Loucy (cell line): ENCODE measurements at regions not wholly inside any gene's neighbourhood (a gene's known extent, or its start where the extent isn't known, plus 50 kb on each side); places are given as distances from the start of the nearest gene placed in this dataset.

ENCODE experiments used
- H2AFZ ChIP-seq: fragments of 200-600 bp; sonication (generic); 2 replicates; pipeline ENCODE4 v1.6.0; 2016; ENCODE audit warnings: antibody characterized with exemption, mild to moderate bottlenecking, low read length, moderate library complexity
- H3F3A ChIP-seq: fragments of 200-600 bp; 2 replicates; pipeline ENCODE4 v1.6.0; 2016; ENCODE audit warnings: antibody characterized with exemption, low read depth, mild to moderate bottlenecking
- H3K27me3 ChIP-seq: fragments of 200-600 bp; sonication (generic); 2 replicates; pipeline ENCODE4 v1.6.1; 2014; ENCODE audit warnings: low read length, mild to moderate bottlenecking; ENCODE audit not compliant: insufficient read depth, poor library complexity, severe bottlenecking
- H3K36me3 ChIP-seq: fragments of 200-600 bp; sonication (generic); 2 replicates; pipeline ENCODE4 v1.6.1; 2016; ENCODE audit warnings: low read length; ENCODE audit not compliant: insufficient read depth
- H3K4me1 ChIP-seq: fragments of 200-600 bp; sonication (generic); 2 replicates; pipeline ENCODE4 v1.5.1; 2014; ENCODE audit warnings: low read length, mild to moderate bottlenecking; ENCODE audit not compliant: insufficient read depth, poor library complexity, severe bottlenecking
- H3K4me2 ChIP-seq: fragments of 200-600 bp; sonication (generic); 2 replicates; pipeline ENCODE4 v1.6.0; 2014; ENCODE audit warnings: antibody characterized with exemption, low read length, low read depth, mild to moderate bottlenecking; ENCODE audit not compliant: poor library complexity, severe bottlenecking
- H3K4me3 ChIP-seq: fragments of 200-600 bp; sonication (generic); 2 replicates; pipeline ENCODE4 v1.5.1; 2014; ENCODE audit warnings: low read length, mild to moderate bottlenecking, mixed read lengths; ENCODE audit not compliant: poor library complexity, severe bottlenecking
- H3K79me2 ChIP-seq: fragments of 200-600 bp; sonication (generic); 2 replicates; pipeline ENCODE4 v1.6.1; 2014; ENCODE audit warnings: low read length; ENCODE audit not compliant: insufficient read depth
- H3K9ac ChIP-seq: fragments of 200-600 bp; sonication (generic); 2 replicates; pipeline ENCODE4 v1.6.0; 2014; ENCODE audit warnings: mild to moderate bottlenecking, low read depth, low read length, moderate library complexity; ENCODE audit not compliant: poor library complexity, severe bottlenecking
- H3K9me2 ChIP-seq: fragments of 200-600 bp; sonication (generic); replicated peaks from 2 replicates; pipeline ENCODE4 v1.6.1; 2016; ENCODE audit warnings: low read depth, low read length, mixed read lengths
- H3K9me3 ChIP-seq: fragments of 200-600 bp; sonication (generic); 2 replicates; pipeline ENCODE4 v1.6.1; 2014; ENCODE audit warnings: mild to moderate bottlenecking, antibody characterized with exemption, low read length, low read depth; ENCODE audit not compliant: insufficient read depth
- H4K20me1 ChIP-seq: fragments of 200-600 bp; sonication (generic); 2 replicates; pipeline ENCODE4 v1.6.0; 2014; ENCODE audit warnings: antibody characterized with exemption, low read length, mild to moderate bottlenecking; ENCODE audit not compliant: insufficient read depth, poor library complexity, severe bottlenecking
- EZH2phosphoT487 ChIP-seq: fragments of 200-600 bp; IDR thresholded peaks from 2 replicates; pipeline ENCODE4 v1.6.1; 2018; ENCODE audit warnings: antibody characterized with exemption, mild to moderate bottlenecking, moderate library complexity, borderline replicate concordance
- TF ChIP-seq, protein P1 (sequence below): fragments of 200-600 bp; sonication (generic); conservative IDR thresholded peaks from 2 replicates; pipeline ENCODE4 v1.5.1; 2014; ENCODE audit warnings: mild to moderate bottlenecking, antibody characterized with exemption, low read length

GRCh38 chr4:56272003-56272402, 115.3 kb downstream of the AASDH start:
- Histone ChIP-seq H3K27me3 (no peaks in the 10 kb centered on the region), H3K36me3 (no peaks in the 10 kb centered on the region), H4K20me1 (no peaks in the 10 kb centered on the region), H3K79me2 (no peaks in the 10 kb centered on the region), H3F3A (no peaks in the 10 kb centered on the region), H3K4me3 (no peak overlapping the region), H3K9me3 (no peaks in the 10 kb centered on the region), H3K4me1 (no peaks in the 10 kb centered on the region), H3K4me2 (no peak overlapping the region), H3K9ac (no peak overlapping the region), H3K9me2 (no peaks in the 10 kb centered on the region), H2AFZ (no peak overlapping the region)
- TF ChIP-seq, protein P1, sequence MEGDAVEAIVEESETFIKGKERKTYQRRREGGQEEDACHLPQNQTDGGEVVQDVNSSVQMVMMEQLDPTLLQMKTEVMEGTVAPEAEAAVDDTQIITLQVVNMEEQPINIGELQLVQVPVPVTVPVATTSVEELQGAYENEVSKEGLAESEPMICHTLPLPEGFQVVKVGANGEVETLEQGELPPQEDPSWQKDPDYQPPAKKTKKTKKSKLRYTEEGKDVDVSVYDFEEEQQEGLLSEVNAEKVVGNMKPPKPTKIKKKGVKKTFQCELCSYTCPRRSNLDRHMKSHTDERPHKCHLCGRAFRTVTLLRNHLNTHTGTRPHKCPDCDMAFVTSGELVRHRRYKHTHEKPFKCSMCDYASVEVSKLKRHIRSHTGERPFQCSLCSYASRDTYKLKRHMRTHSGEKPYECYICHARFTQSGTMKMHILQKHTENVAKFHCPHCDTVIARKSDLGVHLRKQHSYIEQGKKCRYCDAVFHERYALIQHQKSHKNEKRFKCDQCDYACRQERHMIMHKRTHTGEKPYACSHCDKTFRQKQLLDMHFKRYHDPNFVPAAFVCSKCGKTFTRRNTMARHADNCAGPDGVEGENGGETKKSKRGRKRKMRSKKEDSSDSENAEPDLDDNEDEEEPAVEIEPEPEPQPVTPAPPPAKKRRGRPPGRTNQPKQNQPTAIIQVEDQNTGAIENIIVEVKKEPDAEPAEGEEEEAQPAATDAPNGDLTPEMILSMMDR, result no peak
- TF ChIP-seq EZH2phosphoT487, result no peak

DNA sequence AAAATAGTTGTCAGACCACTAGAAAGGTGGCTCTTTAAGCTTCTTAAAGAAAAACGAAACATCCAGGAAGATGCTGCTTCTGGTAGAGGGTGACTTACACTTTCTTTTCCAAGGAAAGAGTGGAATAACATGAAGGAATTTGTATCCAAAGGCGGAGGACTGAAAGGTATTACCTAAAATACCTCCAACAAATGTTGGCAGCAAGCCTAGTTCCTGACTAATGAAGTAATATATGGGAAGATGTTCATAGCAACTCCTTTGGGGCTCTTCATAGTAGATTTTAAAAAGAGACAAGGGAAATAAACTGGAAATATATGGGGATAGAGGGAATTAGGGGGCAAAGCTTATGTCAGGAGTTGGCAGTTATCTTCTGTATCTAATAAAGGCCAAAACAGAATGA, 116.2 kb downstream of the AASDH start:
- Histone ChIP-seq H4K20me1 (no peaks in the 10 kb centered on the region), H3K4me1 (no peaks in the 10 kb centered on the region), H3K36me3 (no peaks in the 10 kb centered on the region), H3K9ac (no peak overlapping the region), H3K79me2 (no peaks in the 10 kb centered on the region), H3K4me2 (no peak overlapping the region), H3K9me3 (no peaks in the 10 kb centered on the region), H2AFZ (no peak overlapping the region), H3K27me3 (no peaks in the 10 kb centered on the region), H3K4me3 (no peak overlapping the region), H3F3A (no peaks in the 10 kb centered on the region), H3K9me2 (no peaks in the 10 kb centered on the region)
- TF ChIP-seq, protein P1, result no peak
- no peak for TF ChIP-seq EZH2phosphoT487

- no peak overlapping the region for H3K9ac ChIP-seq
- no peaks in the 10 kb centered on the region for H3F3A ChIP-seq
- no peaks in the 10 kb centered on the region for H3K9me2 ChIP-seq
- no peaks in the 10 kb centered on the region for H3K4me1 ChIP-seq
- H3K27me3 ChIP-seq, result no peaks in the 10 kb centered on the region
- no peaks in the 10 kb centered on the region for H4K20me1 ChIP-seq
- H3K79me2 ChIP-seq, result no peaks in the 10 kb centered on the region
- TF ChIP-seq EZH2phosphoT487, result no peak
- TF ChIP-seq, protein P1, result no peak
- no peak overlapping the region for H3K4me3 ChIP-seq
- H3K4me2 ChIP-seq, result no peak overlapping the region
- 0 out of 2 replicates have a peak, but pooled peaks cover 3% of the 10 kb centered on the region for H3K9me3 ChIP-seq
- H2AFZ ChIP-seq, result no peak overlapping the region
- H3K36me3 ChIP-seq, result no peaks in the 10 kb centered on the region
Measured at GRCh38 chr4:56267558-56267957, 119.7 kb downstream of the AASDH start.
